Upper lobe of left lung (tissue), 6 donors: ENCODE measurements at regions not wholly inside any gene's neighbourhood (a gene's known extent, or its start where the extent isn't known, plus 50 kb on each side); places are given as distances from the start of the nearest gene placed in this dataset.

Source experiments
- ATAC-seq, 2 donors: fragments of 200-7000 bp; cut with Tn5 transposase; one replicate each; pipeline ENCODE4 v1.9.1; 2022; ENCODE audit warnings: mild to moderate bottlenecking in 2 of 2, moderate library complexity in 2 of 2; ENCODE audit not compliant: low FRiP score in 2 of 2
- DNase-seq, 2 donors: peaks; one replicate each; pipeline ENCODE4 v3.0.0-alpha.2; 2019 to 2020
- H3K27ac ChIP-seq, 4 donors: fragments of 200-600 bp; sonication (generic); one replicate each; pipeline ENCODE4 v1.5.1; 2016 to 2019
- H3K27me3 ChIP-seq, 4 donors: fragments of 200-600 bp; sonication (generic); one replicate each; pipeline ENCODE4 v1.5.1; 2017 to 2019
- H3K36me3 ChIP-seq, 4 donors: fragments of 200-600 bp; sonication (generic); one replicate each; pipeline ENCODE4 v1.5.1; 2016 to 2019
- H3K4me1 ChIP-seq, 4 donors: fragments of 200-600 bp; sonication (generic); one replicate each; pipeline ENCODE4 v1.5.1; 2018 to 2019
- H3K4me3 ChIP-seq, 4 donors: fragments of 200-600 bp; sonication (generic); one replicate each; pipeline ENCODE4 v1.5.1; 2017 to 2019; ENCODE audit warnings: mild to moderate bottlenecking in 2 of 4, moderate library complexity in 1 of 4
- H3K9me3 ChIP-seq, 4 donors: fragments of 200-600 bp; sonication (generic); one replicate each; pipeline ENCODE4 v1.5.1; 2018 to 2019
- EP300 ChIP-seq, 4 donors: sonication (generic); formaldehyde crosslinking; IDR thresholded peaks; one replicate each; pipeline ENCODE4 v1.5.1; 2017; ENCODE audit warnings: antibody characterized with exemption in 4 of 4, control low read depth in 2 of 4
- POLR2A ChIP-seq, 4 donors: fragments of 450-650 bp; IDR thresholded peaks; one replicate each; pipeline ENCODE4 v1.5.1; 2016 to 2017; ENCODE audit warnings: antibody characterized with exemption in 4 of 4, mild to moderate bottlenecking in 2 of 4
- POLR2AphosphoS5 ChIP-seq, 2 donors: sonication (generic); formaldehyde crosslinking; IDR thresholded peaks; one replicate each; pipeline ENCODE4 v1.5.1; 2017; ENCODE audit warnings: antibody characterized with exemption in 2 of 2
- WGBS, 2 donors: methylation state at CpG; one replicate each; pipeline ENCODE4 v1.1.5; 2017 to 2018; 5-methylcytosine and 5-hydroxymethylcytosine counted together
- TF ChIP-seq, protein P1 (sequence below), 6 experiments: fragments of 450-650 bp in 4 of 6; fragments of 200-600 bp in 2 of 6; sonication (generic) in 2 of 6; IDR thresholded peaks; one replicate each; pipeline ENCODE4 v1.5.1; 2016 to 2019; ENCODE audit warnings: antibody characterized with exemption in 6 of 6
- donor health status: DM: no; HTN: no; CAD: no; lungs with moderate emphysema.
- donor health status: DM: no; HTN: yes; CAD: no; lungs with severe emphysema.

DNA sequence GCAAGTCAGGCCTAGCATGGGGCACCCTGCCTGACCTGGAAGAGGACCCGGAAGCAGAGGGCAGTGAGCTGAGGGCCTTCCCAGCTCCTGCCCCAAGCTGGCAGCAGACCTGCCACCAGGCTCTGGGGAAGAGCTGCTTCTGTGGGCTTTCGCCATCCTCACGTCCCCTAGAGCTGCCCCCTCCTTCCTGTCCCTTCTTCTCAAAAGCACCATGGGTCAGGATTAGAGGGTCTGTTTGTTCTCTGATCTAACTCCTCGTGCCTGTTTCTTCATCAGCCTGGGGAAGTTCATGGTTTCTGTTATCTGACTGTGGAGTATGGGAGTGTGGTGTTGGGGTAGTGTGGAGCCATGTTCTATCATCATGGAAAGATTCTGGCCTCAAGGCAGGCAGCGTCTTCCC is 58.4 kb upstream of the POLG start:
- no peak for TF ChIP-seq EP300 (IDR thresholded peaks at IDR 0.05)
- TF ChIP-seq POLR2AphosphoS5 (IDR thresholded peaks at IDR 0.05) = no peak
- TF ChIP-seq, protein P1, sequence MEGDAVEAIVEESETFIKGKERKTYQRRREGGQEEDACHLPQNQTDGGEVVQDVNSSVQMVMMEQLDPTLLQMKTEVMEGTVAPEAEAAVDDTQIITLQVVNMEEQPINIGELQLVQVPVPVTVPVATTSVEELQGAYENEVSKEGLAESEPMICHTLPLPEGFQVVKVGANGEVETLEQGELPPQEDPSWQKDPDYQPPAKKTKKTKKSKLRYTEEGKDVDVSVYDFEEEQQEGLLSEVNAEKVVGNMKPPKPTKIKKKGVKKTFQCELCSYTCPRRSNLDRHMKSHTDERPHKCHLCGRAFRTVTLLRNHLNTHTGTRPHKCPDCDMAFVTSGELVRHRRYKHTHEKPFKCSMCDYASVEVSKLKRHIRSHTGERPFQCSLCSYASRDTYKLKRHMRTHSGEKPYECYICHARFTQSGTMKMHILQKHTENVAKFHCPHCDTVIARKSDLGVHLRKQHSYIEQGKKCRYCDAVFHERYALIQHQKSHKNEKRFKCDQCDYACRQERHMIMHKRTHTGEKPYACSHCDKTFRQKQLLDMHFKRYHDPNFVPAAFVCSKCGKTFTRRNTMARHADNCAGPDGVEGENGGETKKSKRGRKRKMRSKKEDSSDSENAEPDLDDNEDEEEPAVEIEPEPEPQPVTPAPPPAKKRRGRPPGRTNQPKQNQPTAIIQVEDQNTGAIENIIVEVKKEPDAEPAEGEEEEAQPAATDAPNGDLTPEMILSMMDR (IDR thresholded peaks at IDR 0.05) = no peak
- Histone ChIP-seq H3K27me3 (peaks cover 0 to 3% (median 0%) of the 10 kb centered on the region in 4 donors), H3K4me1 (peaks cover 0 to 3% (median 0%) of the 10 kb centered on the region in 4 donors), H3K27ac (no peak overlapping the region), H3K4me3 (no peak overlapping the region), H3K36me3 (no peaks in the 10 kb centered on the region), H3K9me3 (no peaks in the 10 kb centered on the region)
- 49 to 66% methylated on average over 2 to 5 of the region's 5 CpGs for WGBS, 2 donors
- DNase-seq (no peak), ATAC-seq (no peak)

DNA sequence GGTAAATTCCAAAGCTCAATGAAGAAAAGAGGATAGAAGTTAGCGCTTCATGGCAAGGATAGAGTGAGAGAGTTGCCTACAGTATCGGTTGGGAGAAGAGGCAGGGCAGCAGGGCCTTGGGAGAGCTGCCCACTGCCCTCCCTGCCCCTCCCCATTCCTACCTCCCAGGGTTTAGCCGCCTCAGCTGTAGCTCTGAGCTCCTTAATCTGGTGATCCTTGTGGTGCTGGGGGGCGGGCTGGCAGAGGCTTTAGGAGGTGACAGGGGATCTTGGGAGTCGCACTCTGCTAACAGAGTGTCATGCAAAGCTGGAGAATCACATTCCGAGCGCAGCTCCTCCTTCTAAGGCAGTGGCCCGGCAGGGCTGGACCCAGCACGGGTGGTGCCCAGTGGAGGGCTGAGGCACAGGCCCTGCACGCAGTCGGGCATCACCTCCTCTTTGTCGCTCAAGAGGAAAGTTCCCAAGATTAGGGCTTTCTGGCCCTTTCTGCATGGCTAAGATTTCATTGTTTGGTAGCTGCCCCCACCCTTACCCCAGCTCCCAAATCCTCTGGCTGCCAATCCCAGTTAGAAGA is 57.1 kb upstream of the POLG start:
- H3K4me3 ChIP-seq = no peak overlapping the region
- ATAC-seq (no peak), DNase-seq (peak in 1 of 2 donors; percentile 34)
- 56 to 65% methylated on average over 12 of the region's 12 CpGs for whole genome bisulfite sequencing, 2 donors
- peaks cover 0 to 3% (median 0%) of the 10 kb centered on the region in 4 donors for H3K4me1 ChIP-seq
- no peaks in the 10 kb centered on the region for H3K9me3 ChIP-seq
- H3K27me3 ChIP-seq = peaks cover 0 to 3% (median 0%) of the 10 kb centered on the region in 4 donors
- no peak overlapping the region for H3K27ac ChIP-seq
- TF ChIP-seq POLR2AphosphoS5 (IDR thresholded peaks at IDR 0.05) = no peak
- TF ChIP-seq EP300 (IDR thresholded peaks at IDR 0.05) = no peak
- TF ChIP-seq POLR2A (IDR thresholded peaks at IDR 0.05) = no peak
- TF ChIP-seq, protein P1 (IDR thresholded peaks at IDR 0.05) = no peak
- H3K36me3 ChIP-seq = no peaks in the 10 kb centered on the region

GRCh38 chr15:89389841-89390603 is 55.4 kb upstream of the POLG start:
- ATAC-seq (no peak), DNase-seq (peak in 1 of 2 donors; percentile 39)
- Histone ChIP-seq H3K4me1 (no peaks in the 10 kb centered on the region), H3K4me3 (no peak overlapping the region), H3K27ac (no peak overlapping the region), H3K9me3 (no peaks in the 10 kb centered on the region), H3K27me3 (no peaks in the 10 kb centered on the region), H3K36me3 (no peaks in the 10 kb centered on the region)
- TF ChIP-seq POLR2AphosphoS5 (IDR thresholded peaks at IDR 0.05) (no peak), POLR2A (IDR thresholded peaks at IDR 0.05) (no peak), EP300 (IDR thresholded peaks at IDR 0.05) (no peak)
- TF ChIP-seq, protein P1 (IDR thresholded peaks at IDR 0.05) = no peak
- 67% methylated on average over 6 to 19 of the region's 19 CpGs for WGBS, 2 donors

DNA sequence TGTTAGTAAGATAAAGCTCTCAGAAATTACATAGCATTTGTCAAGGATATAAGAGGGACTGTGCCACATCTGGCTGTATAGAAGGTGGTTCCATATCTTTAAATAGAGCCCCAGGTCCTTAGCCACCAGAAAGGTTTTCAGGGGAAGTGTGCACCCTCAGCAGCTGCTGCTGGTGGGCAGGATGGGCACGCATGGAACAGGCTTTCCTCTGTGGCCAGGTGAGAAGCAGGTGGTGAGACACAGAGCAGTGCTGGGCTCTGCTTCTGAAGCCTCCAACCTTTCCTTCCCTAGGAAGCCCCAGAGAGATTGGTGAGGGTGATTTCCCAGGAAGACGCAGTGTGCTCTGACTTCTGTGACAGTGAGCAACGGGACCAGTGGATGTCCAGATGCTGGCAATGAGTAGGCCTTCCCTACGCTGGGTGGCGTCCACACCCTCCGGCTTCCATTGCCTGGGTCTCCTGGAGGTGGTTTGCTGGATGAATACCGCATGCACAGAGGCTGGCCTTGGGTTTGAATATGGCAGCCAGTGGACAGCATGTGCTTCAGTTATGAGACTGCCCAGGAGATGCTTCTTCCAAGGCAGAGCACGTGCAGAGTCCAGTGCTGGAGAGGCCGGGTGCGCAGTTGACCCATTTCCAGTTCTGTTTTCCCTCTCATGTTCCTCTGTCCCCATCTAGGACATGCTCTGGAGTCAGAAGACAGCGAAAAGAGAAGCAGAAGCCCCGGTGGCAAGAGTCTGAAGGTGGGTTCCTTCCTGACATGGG is 52.7 kb upstream of the POLG start:
- Histone ChIP-seq H3K9me3 (no peaks in the 10 kb centered on the region), H3K27ac (no peak overlapping the region), H3K36me3 (no peaks in the 10 kb centered on the region), H3K4me3 (no peak overlapping the region), H3K27me3 (no peaks in the 10 kb centered on the region), H3K4me1 (no peaks in the 10 kb centered on the region)
- DNase-seq (no peak), ATAC-seq (no peak)
- 82 to 87% methylated on average over 8 to 12 of the region's 12 CpGs for WGBS, 2 donors
- TF ChIP-seq POLR2A (IDR thresholded peaks at IDR 0.05) (no peak), POLR2AphosphoS5 (IDR thresholded peaks at IDR 0.05) (no peak), EP300 (IDR thresholded peaks at IDR 0.05) (no peak)
- TF ChIP-seq, protein P1 (IDR thresholded peaks at IDR 0.05) = no peak
